Panc1 (cell line): ENCODE measurements at regions not wholly inside any gene's neighbourhood (a gene's known extent, or its start where the extent isn't known, plus 50 kb on each side); places are given as distances from the start of the nearest gene placed in this dataset.

ENCODE experiments used
- ATAC-seq: fragments of 200-7000 bp; cut with Tn5 transposase; 2 replicates; pipeline ENCODE4 v1.9.1; 2020; ENCODE audit warnings: mild to moderate bottlenecking, moderate library complexity
- BruUV-seq: library from RNA; stranded (reverse); fragments of 400-500 nt; replicated peaks from 2 replicates; lab custom pipeline; 2021; lab: Mats Ljungman, UMichigan
- CTCF ChIA-PET: fragments of 300-600 bp; sonication (Branson Sonifier 250); formaldehyde crosslinking; loops from one replicate; lab custom pipeline; 2022; ENCODE audit warnings: antibody characterized with exemption; lab: Charles Lee
- POLR2A ChIA-PET: fragments of 300-600 bp; sonication (Branson Sonifier 250); formaldehyde crosslinking; loops from one replicate; lab custom pipeline; 2022; ENCODE audit warnings: antibody characterized with exemption; lab: Charles Lee
- DNase-seq: peaks from one replicate; pipeline ENCODE4 v3.0.0-alpha.2; 2010; ENCODE audit warnings: low read depth, low spot score
- H3K27ac ChIP-seq: 2 replicates; pipeline ENCODE4 v1.5.1; 2011; ENCODE audit warnings: mild to moderate bottlenecking, low read length, inconsistent platforms
- H3K27me3 ChIP-seq: fragments of 200-500 bp; sonication (Bioruptor generic); 2 replicates; pipeline ENCODE4 v1.6.0; 2014; ENCODE audit warnings: low read length, inconsistent platforms; ENCODE audit not compliant: control insufficient read depth, insufficient read depth
- H3K36me3 ChIP-seq: fragments of 200-500 bp; sonication (Bioruptor generic); 2 replicates; pipeline ENCODE4 v1.5.1; 2014; ENCODE audit warnings: inconsistent platforms, mild to moderate bottlenecking, low read length, moderate library complexity; ENCODE audit not compliant: control insufficient read depth, insufficient read depth
- H3K4me1 ChIP-seq: 2 replicates; pipeline ENCODE4 v1.5.1; 2011; ENCODE audit warnings: inconsistent platforms, mild to moderate bottlenecking, low read length, moderate library complexity; ENCODE audit not compliant: control insufficient read depth, insufficient read depth
- H3K4me3 ChIP-seq, 2 experiments: 2 replicates each; pipeline ENCODE4 v1.5.1; 2011 to 2012; ENCODE audit warnings: low read depth in 2 of 2, low read length in 2 of 2, mild to moderate bottlenecking in 2 of 2, inconsistent platforms in 1 of 2, moderate library complexity in 1 of 2
- H3K9me3 ChIP-seq: fragments of 200-500 bp; sonication (Bioruptor generic); 2 replicates; pipeline ENCODE4 v1.5.1; 2014; ENCODE audit warnings: low read depth, mild to moderate bottlenecking, inconsistent platforms, low read length, moderate library complexity; ENCODE audit not compliant: control insufficient read depth, insufficient read depth
- CTCF ChIP-seq: fragments of 450-650 bp; IDR thresholded peaks from 2 replicates; pipeline ENCODE4 v1.5.1; 2017; ENCODE audit warnings: mild to moderate bottlenecking
- POLR2AphosphoS5 ChIP-seq: IDR thresholded peaks from 2 replicates; pipeline ENCODE4 v1.6.1; 2012; ENCODE audit warnings: mild to moderate bottlenecking, low read depth, low read length, moderate library complexity
- REST ChIP-seq, 2 experiments: IDR thresholded peaks; 2 replicates each; pipeline ENCODE4 v1.6.1; 2011 to 2012; ENCODE audit warnings: low read depth in 2 of 2, control low read depth in 1 of 2, low read length in 1 of 2, mild to moderate bottlenecking in 1 of 2, moderate library complexity in 1 of 2; ENCODE audit not compliant: insufficient read depth in 1 of 2
- SIN3A ChIP-seq: IDR thresholded peaks from 2 replicates; pipeline ENCODE4 v1.6.1; 2012; ENCODE audit warnings: low read depth, mild to moderate bottlenecking, low read length, moderate library complexity, borderline replicate concordance; ENCODE audit not compliant: insufficient read depth
- TCF7L2 ChIP-seq: IDR thresholded peaks from 2 replicates; pipeline ENCODE4 v1.6.1; 2011; ENCODE audit warnings: mild to moderate bottlenecking, low read depth, low read length, inconsistent platforms
- in situ Hi-C: cut with HindIII; loops from 2 replicates; pipeline ENCODE4 v1.10.0; 2016; ENCODE audit warnings: low sequenced_read_pairs, low pct_unique_long_range_greater_than_20kb
- intact Hi-C: fragments of 100-400 bp; cut with micrococcal nuclease; formaldehyde crosslinking; loops from one replicate; pipeline ENCODE4 v1.10.0; 2022; ENCODE audit not compliant: unreplicated experiment

- no peaks in the 10 kb centered on the region for H3K9me3 ChIP-seq
- POLR2A ChIA-PET = no interaction called here
- H3K27me3 ChIP-seq = no peaks in the 10 kb centered on the region
- no peaks in the 10 kb centered on the region for H3K4me1 ChIP-seq
- in situ Hi-C loops = no loop called here
- no peaks in the 10 kb centered on the region for H3K36me3 ChIP-seq
- no TSS peak for BruUV-seq
- no peak overlapping the region for H3K27ac ChIP-seq
- H3K4me3 ChIP-seq = no peak overlapping the region
- intact Hi-C loops = no loop called here
- ATAC-seq = no peak
- no peak for DNase-seq
- no peak for TF ChIP-seq SIN3A
- CTCF ChIA-PET = no interaction called here
Observed at GRCh38 chr13:60957816-60958215, 457.8 kb downstream of the PCDH20 start.

- TF ChIP-seq TCF7L2 (no peak), SIN3A (no peak), POLR2AphosphoS5 (no peak), CTCF (no peak), REST (IDR thresholded peaks at IDR 0.05; ENCODE audit: insufficient read depth in 1 of 2, low read depth in 2 of 2, low read length in 1 of 2) (no peak)
- Histone ChIP-seq H3K4me1 (no peaks in the 10 kb centered on the region), H3K27ac (no peak overlapping the region), H3K9me3 (no peaks in the 10 kb centered on the region), H3K27me3 (no peaks in the 10 kb centered on the region), H3K36me3 (no peaks in the 10 kb centered on the region), H3K4me3 (no peak overlapping the region)
- in situ Hi-C loops (no loop called here), intact Hi-C loops (no loop called here)
- ChIA-PET POLR2A (no interaction called here), CTCF (no interaction called here)
- no peak for ATAC-seq
- DNase-seq = no peak
- BruUV-seq = no TSS peak
Observed at GRCh38 chr13:60945396-60945795, 470.3 kb downstream of the PCDH20 start.

GRCh38 chr13:60944863-60945262 is 470.8 kb downstream of the PCDH20 start:
- TF ChIP-seq REST (IDR thresholded peaks at IDR 0.05; ENCODE audit: insufficient read depth in 1 of 2, low read depth in 2 of 2, low read length in 1 of 2) = no peak
- TF ChIP-seq CTCF = no peak
- TF ChIP-seq POLR2AphosphoS5 = no peak
- TF ChIP-seq TCF7L2 = no peak
- TF ChIP-seq SIN3A = no peak
- ChIA-PET POLR2A (no interaction called here), CTCF (no interaction called here)
- in situ Hi-C loops = no loop called here
- no peaks in the 10 kb centered on the region for H3K4me1 ChIP-seq
- H3K27ac ChIP-seq = no peak overlapping the region
- H3K4me3 ChIP-seq = no peak overlapping the region
- no TSS peak for BruUV-seq
- no peaks in the 10 kb centered on the region for H3K27me3 ChIP-seq
- intact Hi-C loops = no loop called here
- DNase-seq (no peak), ATAC-seq (no peak)
- no peaks in the 10 kb centered on the region for H3K36me3 ChIP-seq
- no peaks in the 10 kb centered on the region for H3K9me3 ChIP-seq
